OCI-LY3 (cell line): ENCODE measurements at regions not wholly inside any gene's neighbourhood (a gene's known extent, or its start where the extent isn't known, plus 50 kb on each side); places are given as distances from the start of the nearest gene placed in this dataset.

Experiments
- EZH2phosphoT487 ChIP-seq: fragments of 200-600 bp; shearing (Covaris generic); IDR thresholded peaks from 2 replicates; pipeline ENCODE4 v1.6.1; 2018; ENCODE audit warnings: antibody characterized with exemption, mixed run types, low read depth
- TF ChIP-seq, protein P1 (sequence below): fragments of 200-600, 300-600 bp; sonication (generic); IDR thresholded peaks from 2 replicates; pipeline ENCODE4 v1.5.1; 2014; ENCODE audit warnings: antibody characterized with exemption, low read length, low read depth

DNA sequence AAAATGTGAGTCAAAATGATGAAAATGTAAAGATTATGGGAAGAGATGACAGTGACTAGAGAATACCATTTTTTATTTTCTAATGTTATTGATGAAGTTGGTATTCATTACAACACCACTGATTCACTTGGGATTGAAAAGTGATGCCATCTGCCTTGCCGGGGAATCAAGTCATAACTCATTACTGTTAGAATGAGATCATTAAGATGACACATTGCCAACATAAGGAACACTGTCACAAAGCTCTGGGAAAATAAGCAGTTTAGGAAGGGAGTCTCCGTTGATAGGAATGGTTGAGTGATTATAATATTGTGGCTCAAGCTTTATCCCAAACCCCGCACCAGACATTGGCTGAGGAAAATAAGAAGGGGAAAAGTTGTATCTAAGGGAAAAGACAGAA is 121.5 kb upstream of the PLPP4 start:
- TF ChIP-seq EZH2phosphoT487: no peak
- TF ChIP-seq, protein P1, sequence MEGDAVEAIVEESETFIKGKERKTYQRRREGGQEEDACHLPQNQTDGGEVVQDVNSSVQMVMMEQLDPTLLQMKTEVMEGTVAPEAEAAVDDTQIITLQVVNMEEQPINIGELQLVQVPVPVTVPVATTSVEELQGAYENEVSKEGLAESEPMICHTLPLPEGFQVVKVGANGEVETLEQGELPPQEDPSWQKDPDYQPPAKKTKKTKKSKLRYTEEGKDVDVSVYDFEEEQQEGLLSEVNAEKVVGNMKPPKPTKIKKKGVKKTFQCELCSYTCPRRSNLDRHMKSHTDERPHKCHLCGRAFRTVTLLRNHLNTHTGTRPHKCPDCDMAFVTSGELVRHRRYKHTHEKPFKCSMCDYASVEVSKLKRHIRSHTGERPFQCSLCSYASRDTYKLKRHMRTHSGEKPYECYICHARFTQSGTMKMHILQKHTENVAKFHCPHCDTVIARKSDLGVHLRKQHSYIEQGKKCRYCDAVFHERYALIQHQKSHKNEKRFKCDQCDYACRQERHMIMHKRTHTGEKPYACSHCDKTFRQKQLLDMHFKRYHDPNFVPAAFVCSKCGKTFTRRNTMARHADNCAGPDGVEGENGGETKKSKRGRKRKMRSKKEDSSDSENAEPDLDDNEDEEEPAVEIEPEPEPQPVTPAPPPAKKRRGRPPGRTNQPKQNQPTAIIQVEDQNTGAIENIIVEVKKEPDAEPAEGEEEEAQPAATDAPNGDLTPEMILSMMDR: no peak
